ENCODE measurements at regions not wholly inside any gene's neighbourhood (a gene's known extent, or its start where the extent isn't known, plus 50 kb on each side); places are given as distances from the start of the nearest gene placed in this dataset.
"Not testable (repeated sequence)": the region's sequence is repeated elsewhere in the genome, so short reads cannot be mapped to it uniquely, and the experiment has no call there.

- H3K4me3 ChIP-seq (ENCODE audit: low read depth, low read length), result no peak overlapping the region
- no peak for TF ChIP-seq CTCF (IDR thresholded peaks at IDR 0.05; ENCODE audit: low read depth, low read length)
These were observed 54.0 kb downstream of the RFPL4B start for GRCh38 chr6:112401083-112401482.

GRCh38 chr6:112407101-112407590, 60.0 kb downstream of the RFPL4B start:
- no peak overlapping the region for H3K4me3 ChIP-seq (ENCODE audit: low read depth, low read length)
- TF ChIP-seq CTCF (IDR thresholded peaks at IDR 0.05; ENCODE audit: low read depth, low read length), result no peak

- no peak for TF ChIP-seq CTCF (IDR thresholded peaks at IDR 0.05; ENCODE audit: low read depth, low read length)
- no peak overlapping the region for H3K4me3 ChIP-seq (ENCODE audit: low read depth, low read length)
These were observed 61.4 kb downstream of the RFPL4B start for GRCh38 chr6:112408522-112408921.

GRCh38 chr6:112409311-112409710, 62.2 kb downstream of the RFPL4B start:
- no peak overlapping the region for H3K4me3 ChIP-seq (ENCODE audit: low read depth, low read length)
- no peak for TF ChIP-seq CTCF (IDR thresholded peaks at IDR 0.05; ENCODE audit: low read depth, low read length)

GRCh38 chr6:112413780-112414179, 66.7 kb downstream of the RFPL4B start:
- no peak for TF ChIP-seq CTCF (IDR thresholded peaks at IDR 0.05; ENCODE audit: low read depth, low read length)
- H3K4me3 ChIP-seq (ENCODE audit: low read depth, low read length), result no peak overlapping the region

- TF ChIP-seq CTCF (IDR thresholded peaks at IDR 0.05; ENCODE audit: low read depth, low read length), result no peak
- no peak overlapping the region for H3K4me3 ChIP-seq (ENCODE audit: low read depth, low read length)
These were observed 68.2 kb downstream of the RFPL4B start for GRCh38 chr6:112415366-112415765.

GRCh38 chr6:112416866-112417265, 69.7 kb downstream of the RFPL4B start:
- no peak overlapping the region for H3K4me3 ChIP-seq (ENCODE audit: low read depth, low read length)
- no peak for TF ChIP-seq CTCF (IDR thresholded peaks at IDR 0.05; ENCODE audit: low read depth, low read length)

GRCh38 chr6:112427011-112427410, 79.9 kb downstream of the RFPL4B start:
- H3K4me3 ChIP-seq (ENCODE audit: low read depth, low read length), result not testable (repeated sequence)
